Stimulated activated effector memory CD8-positive, alpha-beta T cell treated with anti-CD3 and anti-CD28 coated beads, Interleukin-12 subunit alpha, Interleukin-12 subunit beta, amount 100 ng/mL, for 72 hours (primary cell): ENCODE measurements at regions not wholly inside any gene's neighbourhood (a gene's known extent, or its start where the extent isn't known, plus 50 kb on each side); places are given as distances from the start of the nearest gene placed in this dataset.
A peak's percentile ranks its signal among the peaks of the same experiment; 100 is the strongest.
"Not testable (repeated sequence)": the region's sequence is repeated elsewhere in the genome, so short reads cannot be mapped to it uniquely, and the experiment has no call there.

Experiments
- ATAC-seq: fragments of 150-1000 bp; cut with Tn5 transposase; 2 replicates; pipeline ENCODE4 v1.10.0; 2021
- DNase-seq, 2 donors: peaks; one replicate each; pipeline ENCODE4 v3.0.0; 2021 to 2022; ENCODE audit warnings: low spot score in 2 of 2
- H3K27ac Mint-ChIP-seq: one replicate; pipeline ENCODE4 v1.8.0; 2022; ENCODE audit warnings: mild to moderate bottlenecking, mixed read lengths
- H3K36me3 Mint-ChIP-seq: one replicate; pipeline ENCODE4 v1.8.0; 2022; ENCODE audit warnings: mild to moderate bottlenecking, mixed read lengths
- H3K4me1 Mint-ChIP-seq: one replicate; pipeline ENCODE4 v1.8.0; 2022; ENCODE audit warnings: mixed read lengths
- H3K4me3 Mint-ChIP-seq: one replicate; pipeline ENCODE4 v1.8.0; 2022; ENCODE audit warnings: mild to moderate bottlenecking, mixed read lengths
- H3K9me3 Mint-ChIP-seq: one replicate; pipeline ENCODE4 v1.8.0; 2022; ENCODE audit warnings: mixed read lengths

DNA sequence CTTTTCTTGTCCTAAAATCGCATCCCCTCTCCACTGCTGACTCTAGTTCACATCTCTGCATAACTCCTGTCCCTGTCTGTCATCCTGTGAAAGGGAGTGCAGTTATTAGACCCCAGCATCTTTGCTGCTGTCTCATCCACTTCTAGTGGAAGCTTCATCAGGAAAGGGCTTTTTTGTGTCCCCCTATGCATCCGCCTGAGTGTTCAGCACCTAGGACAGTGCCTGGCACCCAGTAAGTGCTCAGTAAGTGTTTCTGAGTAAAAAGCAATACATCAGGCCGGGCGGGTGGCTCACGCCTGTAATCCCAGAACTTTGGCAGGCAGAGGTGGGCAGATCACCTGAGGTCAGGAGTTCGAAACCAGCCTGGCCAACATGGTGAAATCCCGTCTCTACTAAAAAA is 211.8 kb upstream of the FOXK1 start:
- no peaks in the 10 kb centered on the region for H3K9me3 Mint-ChIP-seq
- H3K4me1 Mint-ChIP-seq, result no peaks in the 10 kb centered on the region
- H3K27ac Mint-ChIP-seq, result no peak overlapping the region
- no peak overlapping the region for H3K4me3 Mint-ChIP-seq
- H3K36me3 Mint-ChIP-seq, result no peaks in the 10 kb centered on the region
- no peak for DNase-seq
- no peak for ATAC-seq

GRCh38 chr7:4472728-4473127 is 209.4 kb upstream of the FOXK1 start:
- Mint-ChIP-seq H3K4me3 (no peak overlapping the region), H3K36me3 (no peaks in the 10 kb centered on the region), H3K9me3 (no peaks in the 10 kb centered on the region), H3K27ac (no peak overlapping the region), H3K4me1 (no peaks in the 10 kb centered on the region)
- ATAC-seq (peak; percentile 13), DNase-seq (no peak)

DNA sequence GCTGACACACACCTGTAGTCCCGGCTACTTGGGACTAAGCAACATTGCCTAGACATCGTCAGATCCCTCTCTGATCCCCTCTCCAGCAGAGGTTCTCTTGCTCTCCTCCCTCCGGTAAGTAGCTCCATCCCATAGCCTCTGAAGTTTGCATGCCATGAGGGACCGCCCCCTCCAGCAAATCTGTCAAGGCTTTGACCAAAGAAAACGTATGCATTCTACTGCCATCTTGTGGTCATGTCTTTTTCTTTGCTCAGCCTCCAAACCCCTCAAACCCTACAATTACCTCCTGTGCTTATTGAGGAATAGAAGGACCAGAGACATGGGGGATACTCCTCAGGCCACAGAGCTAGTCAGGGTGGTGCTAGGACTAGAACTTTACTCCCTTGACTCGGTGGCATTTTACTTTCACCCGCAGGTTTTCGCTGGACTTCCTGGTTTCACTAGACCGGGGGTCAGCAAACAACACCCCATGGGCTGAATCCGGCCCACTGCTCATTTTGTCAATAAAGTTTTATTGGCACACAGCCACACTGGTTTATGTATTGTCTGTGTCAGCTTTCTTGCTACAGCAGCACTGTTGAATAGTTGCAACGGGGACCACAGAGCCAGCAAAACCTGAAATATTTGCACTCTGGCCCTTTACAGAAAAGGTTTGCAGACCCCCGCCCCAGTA is 202.6 kb upstream of the FOXK1 start:
- H3K4me1 Mint-ChIP-seq, result no peaks in the 10 kb centered on the region
- H3K9me3 Mint-ChIP-seq, result peaks cover 13% of the 10 kb centered on the region
- ATAC-seq (no peak), DNase-seq (no peak)
- H3K27ac Mint-ChIP-seq, result no peak overlapping the region
- no peak overlapping the region for H3K4me3 Mint-ChIP-seq
- H3K36me3 Mint-ChIP-seq, result no peaks in the 10 kb centered on the region

DNA sequence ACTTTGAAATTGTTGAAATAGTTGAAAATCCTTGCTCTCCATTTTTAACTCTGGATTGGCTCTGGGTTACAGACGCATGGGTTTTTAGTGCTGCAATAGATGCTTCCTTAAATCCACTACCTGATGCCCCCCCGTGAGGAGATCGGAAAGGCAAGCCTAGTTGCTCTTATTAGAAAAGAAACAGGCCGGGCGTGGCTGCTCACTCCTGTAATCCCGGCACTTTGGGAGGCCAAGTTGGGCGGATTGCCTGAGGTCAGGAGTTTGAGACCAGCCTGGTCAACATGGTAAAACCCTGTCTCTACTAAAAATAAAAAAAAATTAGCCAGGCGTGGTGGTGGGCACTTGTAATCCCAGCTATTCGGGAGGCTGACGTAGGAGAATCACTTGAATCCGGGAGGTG is 202.0 kb upstream of the FOXK1 start:
- H3K4me3 Mint-ChIP-seq, ATAC-seq, H3K36me3 Mint-ChIP-seq, H3K27ac Mint-ChIP-seq, H3K4me1 Mint-ChIP-seq, DNase-seq: not testable (repeated sequence)
- peaks cover 13% of the 10 kb centered on the region for H3K9me3 Mint-ChIP-seq

- no peaks in the 10 kb centered on the region for H3K36me3 Mint-ChIP-seq
- DNase-seq (no peak), ATAC-seq (no peak)
- H3K9me3 Mint-ChIP-seq, result peaks cover 13% of the 10 kb centered on the region
- H3K4me3 Mint-ChIP-seq, result no peak overlapping the region
- no peaks in the 10 kb centered on the region for H3K4me1 Mint-ChIP-seq
- H3K27ac Mint-ChIP-seq, result no peak overlapping the region
Observed at GRCh38 chr7:4483851-4484250, 198.2 kb upstream of the FOXK1 start.

DNA sequence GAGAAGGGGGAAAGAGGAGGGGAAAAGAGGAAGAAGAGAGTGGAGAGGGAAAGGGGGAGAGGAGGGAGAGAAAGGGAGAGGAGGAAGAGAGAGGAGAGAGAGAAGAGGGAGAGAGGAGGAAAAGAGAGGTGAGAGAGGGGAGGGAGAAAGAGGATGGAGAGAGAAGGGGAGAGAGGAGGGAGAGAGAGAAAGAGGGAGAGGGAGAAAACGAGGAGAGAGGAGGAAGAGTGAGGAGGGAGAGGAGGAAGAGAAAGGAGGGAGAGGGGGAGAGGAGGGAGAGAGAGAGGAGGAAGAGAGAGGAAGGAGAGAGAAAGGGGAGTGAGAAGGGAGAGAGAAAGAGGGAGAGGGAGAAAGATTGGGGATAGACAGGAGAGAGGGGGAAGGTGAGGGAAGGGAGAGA is 197.6 kb upstream of the FOXK1 start:
- Mint-ChIP-seq H3K27ac (no peak overlapping the region), H3K9me3 (peaks cover 13% of the 10 kb centered on the region), H3K4me1 (no peaks in the 10 kb centered on the region), H3K36me3 (no peaks in the 10 kb centered on the region), H3K4me3 (no peak overlapping the region)
- no peak for ATAC-seq
- no peak for DNase-seq

- DNase-seq (no peak), ATAC-seq (no peak)
- Mint-ChIP-seq H3K4me3 (no peak overlapping the region), H3K27ac (no peak overlapping the region), H3K4me1 (no peaks in the 10 kb centered on the region), H3K36me3 (no peaks in the 10 kb centered on the region), H3K9me3 (peaks cover 11% of the 10 kb centered on the region)
Observed at GRCh38 chr7:4486907-4487306, 195.2 kb upstream of the FOXK1 start.

- H3K9me3 Mint-ChIP-seq, result peaks cover 11% of the 10 kb centered on the region
- not testable (repeated sequence) for H3K36me3 Mint-ChIP-seq, DNase-seq, H3K4me1 Mint-ChIP-seq, H3K27ac Mint-ChIP-seq, ATAC-seq, H3K4me3 Mint-ChIP-seq
Observed at GRCh38 chr7:4496911-4497310, 185.2 kb upstream of the FOXK1 start.

GRCh38 chr7:4500812-4501211 is 181.3 kb upstream of the FOXK1 start:
- ATAC-seq (no peak), DNase-seq (no peak)
- no peak overlapping the region for H3K4me3 Mint-ChIP-seq
- no peaks in the 10 kb centered on the region for H3K36me3 Mint-ChIP-seq
- H3K9me3 Mint-ChIP-seq, result peaks cover 7% of the 10 kb centered on the region
- H3K4me1 Mint-ChIP-seq, result no peaks in the 10 kb centered on the region
- no peak overlapping the region for H3K27ac Mint-ChIP-seq

DNA sequence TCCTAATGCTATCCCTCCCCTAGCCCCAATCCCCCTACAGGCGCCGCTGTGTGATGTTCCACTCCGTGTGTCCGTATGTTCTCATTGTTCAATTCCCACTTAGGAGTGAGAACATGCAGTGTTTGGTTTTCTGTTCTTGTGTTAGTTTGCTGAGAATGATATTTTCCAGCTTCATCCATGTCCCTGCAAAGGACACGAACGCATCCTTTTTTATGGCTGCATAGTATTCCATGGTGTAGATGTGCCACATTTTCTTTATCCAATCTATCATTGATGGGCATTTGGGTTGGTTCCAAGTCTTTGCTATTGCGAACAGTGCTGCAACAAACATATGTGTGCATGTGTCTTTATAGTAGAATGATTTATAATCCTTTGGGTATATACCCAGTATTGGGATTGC is 174.2 kb upstream of the FOXK1 start:
- H3K27ac Mint-ChIP-seq, DNase-seq, H3K4me1 Mint-ChIP-seq, H3K9me3 Mint-ChIP-seq, ATAC-seq, H3K4me3 Mint-ChIP-seq, H3K36me3 Mint-ChIP-seq: not testable (repeated sequence)

DNA sequence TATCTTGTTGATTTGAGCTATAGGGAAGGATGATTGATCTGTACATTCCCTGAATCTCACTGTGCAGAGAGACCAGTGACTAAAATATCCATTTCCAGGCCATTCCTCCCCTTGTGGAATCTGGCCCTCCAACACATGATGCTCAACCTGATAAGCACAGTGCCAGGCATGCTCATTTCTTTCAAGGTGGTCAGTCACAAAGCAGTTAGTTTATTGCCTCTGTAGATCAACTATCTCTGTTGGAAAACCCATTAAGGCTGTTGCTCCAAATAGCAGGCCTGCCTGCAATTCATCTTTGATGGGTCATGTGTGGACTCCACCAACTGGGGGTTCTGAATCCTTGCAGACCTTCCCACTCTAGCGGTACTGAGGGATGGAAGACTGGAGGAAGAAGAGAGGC is 168.6 kb upstream of the FOXK1 start:
- ATAC-seq, result no peak
- no peak overlapping the region for H3K27ac Mint-ChIP-seq
- peaks cover 6% of the 10 kb centered on the region for H3K9me3 Mint-ChIP-seq
- H3K36me3 Mint-ChIP-seq, result no peaks in the 10 kb centered on the region
- DNase-seq, result no peak
- H3K4me3 Mint-ChIP-seq, result no peak overlapping the region
- H3K4me1 Mint-ChIP-seq, result no peaks in the 10 kb centered on the region

- no peak overlapping the region for H3K4me3 Mint-ChIP-seq
- H3K36me3 Mint-ChIP-seq, result no peaks in the 10 kb centered on the region
- H3K27ac Mint-ChIP-seq, result no peak overlapping the region
- H3K4me1 Mint-ChIP-seq, result no peaks in the 10 kb centered on the region
- no peak for DNase-seq
- no peaks in the 10 kb centered on the region for H3K9me3 Mint-ChIP-seq
- ATAC-seq, result no peak
Observed at GRCh38 chr7:4519819-4520520, 162.1 kb upstream of the FOXK1 start.

DNA sequence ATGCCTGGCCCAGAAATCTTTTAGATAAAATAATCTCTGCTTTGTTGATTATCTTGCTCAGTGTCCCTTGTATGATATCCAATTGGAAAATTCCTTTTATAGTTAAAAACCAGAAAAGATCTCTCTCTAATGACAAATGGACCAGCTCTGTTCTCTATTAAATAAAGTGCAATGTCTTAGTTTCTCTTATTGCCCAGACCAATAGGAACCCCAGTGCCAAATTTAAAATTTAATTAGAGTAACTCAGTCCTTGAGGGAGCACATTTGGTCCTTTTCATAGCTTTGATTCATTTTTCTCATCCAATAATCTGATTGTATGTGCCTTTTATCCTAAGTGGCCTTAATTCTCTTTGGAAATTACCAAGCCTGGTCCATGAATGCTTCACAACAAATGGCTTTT is 158.9 kb upstream of the FOXK1 start:
- Mint-ChIP-seq H3K27ac (no peak overlapping the region), H3K9me3 (no peaks in the 10 kb centered on the region), H3K4me1 (no peaks in the 10 kb centered on the region), H3K4me3 (no peak overlapping the region), H3K36me3 (no peaks in the 10 kb centered on the region)
- ATAC-seq (no peak), DNase-seq (no peak)

GRCh38 chr7:4523873-4524272 is 158.2 kb upstream of the FOXK1 start:
- Mint-ChIP-seq H3K27ac (no peak overlapping the region), H3K4me3 (no peak overlapping the region), H3K9me3 (no peaks in the 10 kb centered on the region), H3K4me1 (no peaks in the 10 kb centered on the region), H3K36me3 (no peaks in the 10 kb centered on the region)
- DNase-seq, result no peak
- no peak for ATAC-seq

GRCh38 chr7:4525884-4526283 is 156.2 kb upstream of the FOXK1 start:
- DNase-seq, result no peak
- no peak overlapping the region for H3K27ac Mint-ChIP-seq
- no peaks in the 10 kb centered on the region for H3K36me3 Mint-ChIP-seq
- no peaks in the 10 kb centered on the region for H3K9me3 Mint-ChIP-seq
- no peaks in the 10 kb centered on the region for H3K4me1 Mint-ChIP-seq
- ATAC-seq, result no peak
- no peak overlapping the region for H3K4me3 Mint-ChIP-seq

DNA sequence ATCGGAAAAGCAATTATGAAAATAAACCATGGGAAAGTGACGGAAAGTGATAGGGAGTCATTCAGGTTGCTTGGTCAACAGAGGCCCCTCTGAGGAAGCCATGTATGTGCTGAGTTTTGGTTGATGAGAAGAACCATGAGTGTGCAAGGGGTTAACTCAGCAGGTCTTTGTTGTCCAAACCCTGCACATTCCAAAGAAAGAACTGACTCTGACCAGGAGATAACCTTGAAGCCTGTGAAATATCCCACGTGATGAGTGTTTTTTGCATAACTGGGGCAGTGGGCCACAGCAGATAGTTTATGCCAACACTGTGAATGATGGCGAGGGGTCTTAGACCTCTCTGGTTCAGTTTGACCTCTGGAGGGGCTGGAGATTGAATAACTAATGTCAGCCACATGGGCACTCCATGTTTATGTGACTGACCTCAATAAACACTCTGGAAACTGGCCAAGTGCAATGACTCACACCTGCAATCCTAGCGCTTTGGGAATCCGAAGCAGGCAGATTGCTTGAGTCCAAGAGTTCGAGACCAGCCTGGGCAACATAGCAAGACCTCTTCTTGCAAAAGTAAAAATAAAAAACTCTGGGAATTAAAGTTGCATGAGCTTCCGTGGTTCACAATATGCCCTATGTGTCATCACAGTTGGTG is 154.0 kb upstream of the FOXK1 start:
- Mint-ChIP-seq H3K27ac (no peak overlapping the region), H3K36me3 (no peaks in the 10 kb centered on the region), H3K9me3 (no peaks in the 10 kb centered on the region), H3K4me1 (no peaks in the 10 kb centered on the region), H3K4me3 (no peak overlapping the region)
- DNase-seq (no peak), ATAC-seq (no peak)
